ENCODE measurements at regions not wholly inside any gene's neighbourhood (a gene's known extent, or its start where the extent isn't known, plus 50 kb on each side); places are given as distances from the start of the nearest gene placed in this dataset.

- CTCF ChIA-PET = no interaction called here
- POLR2A ChIA-PET = no interaction called here
- TF ChIP-seq L3MBTL2 (conservative IDR thresholded peaks at IDR 0.05) = no peak
- TF ChIP-seq NFRKB (IDR thresholded peaks at IDR 0.05) = no peak
- no peak for TF ChIP-seq FOXA1 (IDR thresholded peaks at IDR 0.05)
- no peak for TF ChIP-seq PKNOX1 (IDR thresholded peaks at IDR 0.05)
- TF ChIP-seq ZNF384 (IDR thresholded peaks at IDR 0.05) = no peak
- no peak for TF ChIP-seq HDGF (IDR thresholded peaks at IDR 0.05; ENCODE audit: borderline replicate concordance)
- no peak for TF ChIP-seq ARNT (IDR thresholded peaks at IDR 0.05)
- no peak for TF ChIP-seq TARDBP (IDR thresholded peaks at IDR 0.05)
- no peak for TF ChIP-seq FOXM1 (IDR thresholded peaks at IDR 0.05; ENCODE audit: borderline replicate concordance)
- TF ChIP-seq ELF4 (IDR thresholded peaks at IDR 0.05) = no peak
- TF ChIP-seq SP1 (IDR thresholded peaks at IDR 0.05) = no peak
- no peak for TF ChIP-seq CTBP1 (IDR thresholded peaks at IDR 0.05; ENCODE audit: borderline replicate concordance)
- TF ChIP-seq FOXK2 (IDR thresholded peaks at IDR 0.05) = no peak
- no peak for DNase-seq (ENCODE audit: extremely low spot score)
Observed at GRCh38 chr2:149271575-149271974, 58.8 kb upstream of the LYPD6 start.

- POLR2A ChIA-PET = no interaction called here
- DNase-seq (ENCODE audit: extremely low spot score) = no peak
- TF ChIP-seq ELF4 (IDR thresholded peaks at IDR 0.05) = no peak
- TF ChIP-seq CTBP1 (IDR thresholded peaks at IDR 0.05; ENCODE audit: borderline replicate concordance) = peak; percentile 52; the same call in 1 of the 2 replicates
- TF ChIP-seq PKNOX1 (IDR thresholded peaks at IDR 0.05) = peak; percentile 93
- TF ChIP-seq HDGF (IDR thresholded peaks at IDR 0.05; ENCODE audit: borderline replicate concordance) = no peak
- CTCF ChIA-PET = no interaction called here
Observed at GRCh38 chr2:149278161-149278871, 52.1 kb upstream of the LYPD6 start.

- DNase-seq (ENCODE audit: extremely low spot score) = no peak
- POLR2A ChIA-PET = no interaction called here
- TF ChIP-seq FOXM1 (IDR thresholded peaks at IDR 0.05; ENCODE audit: borderline replicate concordance) (no peak), HDGF (IDR thresholded peaks at IDR 0.05; ENCODE audit: borderline replicate concordance) (no peak), ZNF384 (IDR thresholded peaks at IDR 0.05) (no peak), TARDBP (IDR thresholded peaks at IDR 0.05) (no peak), LEF1 (IDR thresholded peaks at IDR 0.05; ENCODE audit: borderline replicate concordance) (no peak), SP1 (IDR thresholded peaks at IDR 0.05) (no peak), ARNT (IDR thresholded peaks at IDR 0.05) (no peak), BHLHE40 (IDR thresholded peaks at IDR 0.05; ENCODE audit: borderline replicate concordance) (no peak), NFRKB (IDR thresholded peaks at IDR 0.05) (no peak), ELF4 (IDR thresholded peaks at IDR 0.05) (no peak)
- CTCF ChIA-PET = no interaction called here
Observed at GRCh38 chr2:149278872-149279264, 51.5 kb upstream of the LYPD6 start.

All from HEK293T (cell line).